ENCODE measurements at regions not wholly inside any gene's neighbourhood (a gene's known extent, or its start where the extent isn't known, plus 50 kb on each side); places are given as distances from the start of the nearest gene placed in this dataset.

GRCh38 chr3:40848421-40848820 is 323.7 kb downstream of the ZNF621 start:
- DNase-seq (ENCODE audit: low spot score), result no peak
- ATAC-seq, result no peak

- DNase-seq (ENCODE audit: low spot score) (no peak), ATAC-seq (no peak)
These were observed 326.1 kb downstream of the ZNF621 start for GRCh38 chr3:40850861-40851260.

- ATAC-seq (no peak), DNase-seq (ENCODE audit: low spot score) (no peak)
These were observed 327.1 kb downstream of the ZNF621 start for GRCh38 chr3:40851836-40852235.

- DNase-seq (ENCODE audit: low spot score) (no peak), ATAC-seq (no peak)
These were observed 328.0 kb downstream of the ZNF621 start for GRCh38 chr3:40852712-40853111.

- ATAC-seq (no peak), DNase-seq (ENCODE audit: low spot score) (no peak)
These were observed 328.7 kb downstream of the ZNF621 start for GRCh38 chr3:40853474-40853873.

GRCh38 chr3:40855871-40856270 is 331.1 kb downstream of the ZNF621 start:
- DNase-seq (ENCODE audit: low spot score) (no peak), ATAC-seq (no peak)

GRCh38 chr3:40858364-40859115 is 333.8 kb downstream of the ZNF621 start:
- ATAC-seq (no peak), DNase-seq (ENCODE audit: low spot score) (no peak)

GRCh38 chr3:40862946-40863345 is 336.4 kb upstream of the CTNNB1 start:
- DNase-seq (ENCODE audit: low spot score) (no peak), ATAC-seq (no peak)

- ATAC-seq, result no peak
- DNase-seq (ENCODE audit: low spot score), result no peak
These were observed 335.0 kb upstream of the CTNNB1 start for GRCh38 chr3:40864146-40864782.

- ATAC-seq, result no peak
These were observed 334.4 kb upstream of the CTNNB1 start for GRCh38 chr3:40864915-40865314.

GRCh38 chr3:40867797-40868196 is 331.5 kb upstream of the CTNNB1 start:
- no peak for ATAC-seq

More at GRCh38 chr3:40864915-40865314, 334.4 kb upstream of the CTNNB1 start:
- no peak for DNase-seq (ENCODE audit: low spot score)

GRCh38 chr3:40869013-40869412 is 330.3 kb upstream of the CTNNB1 start:
- DNase-seq (ENCODE audit: low spot score) (no peak), ATAC-seq (no peak)

More at GRCh38 chr3:40867797-40868196, 331.5 kb upstream of the CTNNB1 start:
- no peak for DNase-seq (ENCODE audit: low spot score)

- no peak for DNase-seq (ENCODE audit: low spot score)
- ATAC-seq, result no peak
These were observed 329.4 kb upstream of the CTNNB1 start for GRCh38 chr3:40869939-40870338.

- no peak for ATAC-seq
- no peak for DNase-seq (ENCODE audit: low spot score)
These were observed 327.9 kb upstream of the CTNNB1 start for GRCh38 chr3:40871394-40871793.

- DNase-seq (ENCODE audit: low spot score), result no peak
- no peak for ATAC-seq
These were observed 326.9 kb upstream of the CTNNB1 start for GRCh38 chr3:40872258-40872920.

- DNase-seq (ENCODE audit: low spot score) (no peak), ATAC-seq (no peak)
These were observed 325.8 kb upstream of the CTNNB1 start for GRCh38 chr3:40873476-40873875.

GRCh38 chr3:40873934-40874699 is 325.2 kb upstream of the CTNNB1 start:
- DNase-seq (ENCODE audit: low spot score) (no peak), ATAC-seq (no peak)

- no peak for DNase-seq (ENCODE audit: low spot score)
- no peak for ATAC-seq
These were observed 323.7 kb upstream of the CTNNB1 start for GRCh38 chr3:40875581-40875980.

- no peak for ATAC-seq
- DNase-seq (ENCODE audit: low spot score), result no peak
These were observed 323.3 kb upstream of the CTNNB1 start for GRCh38 chr3:40876009-40876408.

GRCh38 chr3:40876496-40876895 is 322.8 kb upstream of the CTNNB1 start:
- ATAC-seq (no peak), DNase-seq (ENCODE audit: low spot score) (no peak)
